ENCODE measurements at regions not wholly inside any gene's neighbourhood (a gene's known extent, or its start where the extent isn't known, plus 50 kb on each side); places are given as distances from the start of the nearest gene placed in this dataset.

DNA sequence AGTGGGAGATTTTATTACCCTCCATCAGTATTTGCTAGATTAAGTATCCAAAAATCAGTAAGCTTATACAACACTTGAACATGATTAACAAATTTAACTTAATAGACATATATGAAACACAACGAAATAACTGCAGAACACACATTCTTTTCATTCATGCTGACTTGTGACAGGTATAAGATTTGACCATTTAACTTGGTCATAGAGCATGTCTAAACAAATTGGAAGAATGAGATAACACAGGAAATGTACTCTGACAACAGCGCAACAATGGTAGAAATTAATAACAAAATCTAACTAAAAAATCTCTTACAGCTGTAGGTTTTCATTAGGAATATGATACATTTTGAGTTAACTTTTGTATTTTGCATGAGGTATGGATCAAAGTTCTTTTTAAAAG lies 62.4 kb upstream of the TTLL7 start:
- Histone ChIP-seq H3K4me2 (ENCODE audit: low read length) (no peak overlapping the region), H4K20me1 (ENCODE audit: insufficient read depth, low read length) (no peaks in the 10 kb centered on the region), H3K9me3 (ENCODE audit: insufficient read depth, low read length) (no peaks in the 10 kb centered on the region), H3K4me1 (ENCODE audit: low read length) (no peaks in the 10 kb centered on the region), H3K27ac (ENCODE audit: low read length) (no peak overlapping the region), H2AFZ (ENCODE audit: low read depth, low read length) (no peak overlapping the region), H3K4me3 (ENCODE audit: low read length) (no peak overlapping the region), H3K9ac (ENCODE audit: low read length) (no peak overlapping the region), H3K79me2 (ENCODE audit: low read length) (no peaks in the 10 kb centered on the region), H3K27me3 (ENCODE audit: low read depth, low read length) (no peaks in the 10 kb centered on the region), H3K36me3 (replicated peaks; ENCODE audit: low read depth, low read length) (no peaks in the 10 kb centered on the region)
- TF ChIP-seq, protein P1, sequence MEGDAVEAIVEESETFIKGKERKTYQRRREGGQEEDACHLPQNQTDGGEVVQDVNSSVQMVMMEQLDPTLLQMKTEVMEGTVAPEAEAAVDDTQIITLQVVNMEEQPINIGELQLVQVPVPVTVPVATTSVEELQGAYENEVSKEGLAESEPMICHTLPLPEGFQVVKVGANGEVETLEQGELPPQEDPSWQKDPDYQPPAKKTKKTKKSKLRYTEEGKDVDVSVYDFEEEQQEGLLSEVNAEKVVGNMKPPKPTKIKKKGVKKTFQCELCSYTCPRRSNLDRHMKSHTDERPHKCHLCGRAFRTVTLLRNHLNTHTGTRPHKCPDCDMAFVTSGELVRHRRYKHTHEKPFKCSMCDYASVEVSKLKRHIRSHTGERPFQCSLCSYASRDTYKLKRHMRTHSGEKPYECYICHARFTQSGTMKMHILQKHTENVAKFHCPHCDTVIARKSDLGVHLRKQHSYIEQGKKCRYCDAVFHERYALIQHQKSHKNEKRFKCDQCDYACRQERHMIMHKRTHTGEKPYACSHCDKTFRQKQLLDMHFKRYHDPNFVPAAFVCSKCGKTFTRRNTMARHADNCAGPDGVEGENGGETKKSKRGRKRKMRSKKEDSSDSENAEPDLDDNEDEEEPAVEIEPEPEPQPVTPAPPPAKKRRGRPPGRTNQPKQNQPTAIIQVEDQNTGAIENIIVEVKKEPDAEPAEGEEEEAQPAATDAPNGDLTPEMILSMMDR (IDR thresholded peaks at IDR 0.05; ENCODE audit: low read depth, low read length): no peak
- TF ChIP-seq EZH2phosphoT487 (IDR thresholded peaks at IDR 0.05; ENCODE audit: low read depth): no peak

DNA sequence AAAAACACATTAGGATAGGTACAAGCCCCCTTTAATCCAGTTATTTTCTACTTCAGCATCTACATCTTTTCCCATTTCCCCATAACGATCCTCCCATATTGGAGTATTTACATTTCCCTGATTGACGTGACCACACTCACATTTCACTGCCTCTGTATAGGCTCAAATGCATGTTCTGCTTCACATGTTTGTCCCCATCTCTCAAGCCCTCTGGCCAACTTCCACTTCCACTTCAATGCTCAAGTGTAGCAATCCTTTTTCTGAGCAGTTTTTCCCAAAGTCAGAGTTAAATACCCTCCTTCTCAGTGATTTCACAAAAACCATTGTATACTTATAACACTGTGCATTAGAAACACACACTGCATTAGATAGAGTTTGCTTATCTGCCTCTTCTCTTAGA lies 61.8 kb upstream of the TTLL7 start:
- Histone ChIP-seq H3K9me3 (ENCODE audit: insufficient read depth, low read length) (no peaks in the 10 kb centered on the region), H3K4me2 (ENCODE audit: low read length) (no peak overlapping the region), H3K27ac (ENCODE audit: low read length) (no peak overlapping the region), H2AFZ (ENCODE audit: low read depth, low read length) (no peak overlapping the region), H3K27me3 (ENCODE audit: low read depth, low read length) (no peaks in the 10 kb centered on the region), H3K9ac (ENCODE audit: low read length) (no peak overlapping the region), H3K79me2 (ENCODE audit: low read length) (no peaks in the 10 kb centered on the region), H3K36me3 (replicated peaks; ENCODE audit: low read depth, low read length) (no peaks in the 10 kb centered on the region), H4K20me1 (ENCODE audit: insufficient read depth, low read length) (no peaks in the 10 kb centered on the region), H3K4me3 (ENCODE audit: low read length) (no peak overlapping the region), H3K4me1 (ENCODE audit: low read length) (no peaks in the 10 kb centered on the region)
- no peak for TF ChIP-seq EZH2phosphoT487 (IDR thresholded peaks at IDR 0.05; ENCODE audit: low read depth)
- TF ChIP-seq, protein P1 (IDR thresholded peaks at IDR 0.05; ENCODE audit: low read depth, low read length): no peak

DNA sequence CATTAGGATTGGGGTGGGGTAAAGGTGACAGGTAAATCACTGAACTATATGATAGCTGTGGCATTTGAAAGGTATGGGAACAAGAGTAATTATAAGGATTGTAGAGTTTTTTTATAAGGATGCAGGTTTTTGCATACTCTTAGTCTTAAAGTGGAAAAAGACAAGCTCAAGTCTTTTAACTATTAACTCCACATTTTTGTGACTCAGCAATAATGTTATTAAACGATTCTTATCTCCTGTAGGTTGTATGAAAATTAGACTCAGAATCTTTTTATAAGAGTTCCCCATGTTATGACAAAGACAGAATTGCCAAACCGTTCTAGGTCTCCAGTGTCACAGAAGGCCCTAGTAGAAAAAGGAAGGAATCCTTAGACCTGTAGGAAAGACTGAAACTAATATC lies 49.9 kb upstream of the TTLL7 start:
- no peaks in the 10 kb centered on the region for H4K20me1 ChIP-seq (ENCODE audit: insufficient read depth, low read length)
- H3K4me1 ChIP-seq (ENCODE audit: low read length): no peaks in the 10 kb centered on the region
- H3K27ac ChIP-seq (ENCODE audit: low read length): no peak overlapping the region
- H3K4me2 ChIP-seq (ENCODE audit: low read length): no peak overlapping the region
- H3K27me3 ChIP-seq (ENCODE audit: low read depth, low read length): no peaks in the 10 kb centered on the region
- no peaks in the 10 kb centered on the region for H3K79me2 ChIP-seq (ENCODE audit: low read length)
- H3K4me3 ChIP-seq (ENCODE audit: low read length): no peak overlapping the region
- no peaks in the 10 kb centered on the region for H3K9me3 ChIP-seq (ENCODE audit: insufficient read depth, low read length)
- no peak overlapping the region for H2AFZ ChIP-seq (ENCODE audit: low read depth, low read length)
- H3K36me3 ChIP-seq (replicated peaks; ENCODE audit: low read depth, low read length): no peaks in the 10 kb centered on the region
- no peak for TF ChIP-seq EZH2phosphoT487 (IDR thresholded peaks at IDR 0.05; ENCODE audit: low read depth)
- TF ChIP-seq, protein P1 (IDR thresholded peaks at IDR 0.05; ENCODE audit: low read depth, low read length): no peak
- no peak overlapping the region for H3K9ac ChIP-seq (ENCODE audit: low read length)

All from OCI-LY3 (cell line).